Stomach (tissue), 8 donors: ENCODE measurements at regions not wholly inside any gene's neighbourhood (a gene's known extent, or its start where the extent isn't known, plus 50 kb on each side); places are given as distances from the start of the nearest gene placed in this dataset.

Experiments used
- DNase-seq, 2 donors: peaks; one replicate each; pipeline versions ENCODE4 v3.0.0 to v3.0.0-alpha.2; 2013 to 2019
- H3K27ac ChIP-seq, 5 donors: fragments of 200-600 bp in 4 of 5; sonication (generic) in 4 of 5; one replicate each; pipeline ENCODE4 v1.5.1; 2013 to 2019; ENCODE audit warnings: mild to moderate bottlenecking in 1 of 5, moderate library complexity in 1 of 5
- H3K27me3 ChIP-seq, 3 donors: fragments of 200-600 bp; sonication (generic); one replicate each; pipeline ENCODE4 v1.5.1; 2017 to 2019; ENCODE audit warnings: mixed run types in 1 of 3
- H3K36me3 ChIP-seq, 4 donors: fragments of 200-600 bp; sonication (generic); 1 replicate in 3 of 4; 2 replicates in 1 of 4; pipeline ENCODE4 v1.5.1; 2016 to 2019
- H3K4me1 ChIP-seq, 4 donors: fragments of 200-600 bp; sonication (generic); one replicate each; pipeline ENCODE4 v1.5.1; 2016 to 2019
- H3K4me3 ChIP-seq, 4 donors: fragments of 200-600 bp; sonication (generic) in 3 of 4; one replicate each; pipeline ENCODE4 v1.5.1; 2016 to 2019; ENCODE audit warnings: mild to moderate bottlenecking in 1 of 4
- H3K9me3 ChIP-seq, 4 donors: fragments of 200-600 bp; sonication (generic); one replicate each; pipeline ENCODE4 v1.5.1; 2016 to 2019
- CTCF ChIP-seq, 7 experiments: fragments of 450-650 bp in 4 of 7; fragments of 200-600 bp in 3 of 7; sonication (generic) in 3 of 7; IDR thresholded peaks; one replicate each; pipeline ENCODE4 v1.5.1; 2016 to 2019; ENCODE audit warnings: antibody characterized with exemption in 7 of 7, control low read depth in 2 of 7, mild to moderate bottlenecking in 1 of 7
- EP300 ChIP-seq: sonication (generic); formaldehyde crosslinking; IDR thresholded peaks from one replicate; pipeline ENCODE4 v1.6.1; 2017; ENCODE audit warnings: antibody characterized with exemption
- POLR2A ChIP-seq, 4 donors: fragments of 450-650 bp; IDR thresholded peaks; one replicate each; pipeline ENCODE4 v1.6.1; 2016; ENCODE audit warnings: antibody characterized with exemption in 4 of 4, control low read depth in 2 of 4, mild to moderate bottlenecking in 1 of 4, moderate library complexity in 1 of 4
- POLR2AphosphoS5 ChIP-seq, 3 donors: sonication (generic); formaldehyde crosslinking; IDR thresholded peaks; one replicate each; pipeline ENCODE4 v1.6.1; 2016; ENCODE audit warnings: antibody characterized with exemption in 3 of 3
- WGBS, 5 donors: extraction: QIAGEN DNeasy Blood & Tissue Kit in 3 of 5; methylation state at CpG; one replicate each; pipeline versions ENCODE4 v1.1.5 to v1.1.7; 2013 to 2018; 5-methylcytosine and 5-hydroxymethylcytosine counted together
- intact Hi-C: fragments of 100-400 bp; cut with DNase I; formaldehyde crosslinking; loops from one replicate; pipeline ENCODE4 v1.15.1; 2023; ENCODE audit warnings: low total_unique reads
- donor health status: healthy with polysubstance abuse.
- donor health status: Bipolar disorder and iron deficiency.
- donor health status: healthy.

DNA sequence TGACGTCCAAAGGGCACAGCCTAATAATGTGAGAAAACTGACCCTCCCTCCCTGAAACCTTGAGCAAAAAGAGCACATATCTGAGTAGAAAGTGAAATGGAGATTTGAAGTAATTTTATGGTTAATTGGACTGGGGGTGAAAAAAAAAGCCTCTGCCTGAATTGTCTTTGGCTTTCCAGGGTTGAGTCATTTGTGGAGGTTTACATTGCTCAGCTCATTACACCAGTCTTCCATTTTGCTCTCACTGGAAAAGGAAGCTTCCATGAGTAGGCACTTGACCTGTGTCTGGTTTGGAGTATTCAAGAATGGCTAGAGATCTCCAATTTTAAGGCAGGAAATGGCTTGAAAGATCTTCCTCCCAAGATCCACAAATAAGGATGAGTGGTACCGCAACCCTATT, 273.9 kb downstream of the PDCD6IP start:
- H3K4me3 ChIP-seq: no peak overlapping the region
- no peak for TF ChIP-seq CTCF (IDR thresholded peaks at IDR 0.05)
- TF ChIP-seq POLR2AphosphoS5 (IDR thresholded peaks at IDR 0.05): no peak
- no peak for TF ChIP-seq EP300
- no peak for TF ChIP-seq POLR2A (IDR thresholded peaks at IDR 0.05)
- no peaks in the 10 kb centered on the region for H3K9me3 ChIP-seq
- intact Hi-C loops: no loop called here
- H3K36me3 ChIP-seq: no peaks in the 10 kb centered on the region
- H3K4me1 ChIP-seq: no peaks in the 10 kb centered on the region
- no peak for DNase-seq
- H3K27me3 ChIP-seq: no peaks in the 10 kb centered on the region
- WGBS, 5 donors: 83 to 94% (median 87%) methylated on average over 2 of the region's 2 CpGs
- H3K27ac ChIP-seq: no peak overlapping the region

GRCh38 chr3:34073111-34073510, 274.7 kb downstream of the PDCD6IP start:
- TF ChIP-seq POLR2A (IDR thresholded peaks at IDR 0.05): no peak
- TF ChIP-seq POLR2AphosphoS5 (IDR thresholded peaks at IDR 0.05): no peak
- no peak for TF ChIP-seq CTCF (IDR thresholded peaks at IDR 0.05)
- no peak for TF ChIP-seq EP300
- intact Hi-C loops: no loop called here

DNA sequence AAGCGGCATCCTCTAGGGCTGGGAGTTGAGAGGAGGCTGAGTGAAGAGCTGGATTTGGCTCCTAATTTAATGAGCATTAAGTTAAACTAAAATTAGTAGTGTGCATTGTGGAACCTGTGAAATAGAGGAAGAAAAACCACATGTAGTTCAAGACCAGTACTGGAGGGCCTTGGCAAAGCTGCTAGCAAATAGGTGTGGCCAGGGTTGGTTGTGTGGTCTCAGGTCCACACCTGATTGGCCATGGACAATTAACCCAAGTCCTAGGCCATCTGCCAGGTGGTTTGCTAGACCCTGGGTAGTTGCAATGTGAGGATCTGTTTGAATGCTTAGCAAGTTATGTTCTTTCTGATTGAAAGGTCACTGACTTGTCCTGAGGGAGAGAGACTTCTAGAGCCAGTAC, 275.5 kb downstream of the PDCD6IP start:
- no peaks in the 10 kb centered on the region for H3K27me3 ChIP-seq
- no peaks in the 10 kb centered on the region for H3K4me1 ChIP-seq
- no peak for DNase-seq
- H3K27ac ChIP-seq: no peak overlapping the region
- TF ChIP-seq CTCF (IDR thresholded peaks at IDR 0.05) (no peak), POLR2AphosphoS5 (IDR thresholded peaks at IDR 0.05) (no peak), POLR2A (IDR thresholded peaks at IDR 0.05) (no peak), EP300 (no peak)
- H3K36me3 ChIP-seq: no peaks in the 10 kb centered on the region
- 90 to 100% (median 94%) methylated on average over 1 of the region's 1 CpG for WGBS, 5 donors
- no peaks in the 10 kb centered on the region for H3K9me3 ChIP-seq
- H3K4me3 ChIP-seq: no peak overlapping the region
- intact Hi-C loops: no loop called here

More at GRCh38 chr3:34073111-34073510, 274.7 kb downstream of the PDCD6IP start:
- Histone ChIP-seq H3K9me3 (no peaks in the 10 kb centered on the region), H3K27ac (no peak overlapping the region), H3K4me3 (no peak overlapping the region), H3K4me1 (no peaks in the 10 kb centered on the region), H3K27me3 (no peaks in the 10 kb centered on the region), H3K36me3 (no peaks in the 10 kb centered on the region)
- DNase-seq: no peak

GRCh38 chr3:34075975-34076374, 277.5 kb downstream of the PDCD6IP start:
- WGBS, 5 donors: 82 to 94% (median 91%) methylated on average over 8 of the region's 8 CpGs
- intact Hi-C loops: no loop called here
- H3K4me1 ChIP-seq: no peaks in the 10 kb centered on the region
- no peaks in the 10 kb centered on the region for H3K36me3 ChIP-seq
- TF ChIP-seq POLR2A (IDR thresholded peaks at IDR 0.05) (no peak), POLR2AphosphoS5 (IDR thresholded peaks at IDR 0.05) (no peak), EP300 (no peak), CTCF (IDR thresholded peaks at IDR 0.05) (no peak)
- no peak overlapping the region for H3K4me3 ChIP-seq
- H3K9me3 ChIP-seq: no peaks in the 10 kb centered on the region
- no peak overlapping the region for H3K27ac ChIP-seq
- no peaks in the 10 kb centered on the region for H3K27me3 ChIP-seq
- DNase-seq: no peak
